SK-N-SH (cell line): ENCODE measurements at regions not wholly inside any gene's neighbourhood (a gene's known extent, or its start where the extent isn't known, plus 50 kb on each side); places are given as distances from the start of the nearest gene placed in this dataset.

Source experiments
- CTCF ChIA-PET: fragments of 300-600, 350-600 bp; formaldehyde crosslinking; extraction: SDS; loops from one replicate; lab custom pipeline; 2021; lab: Yijun Ruan, JAX
- POLR2A ChIA-PET: fragments of 350-600 bp; sonication (Branson Sonifier 250); formaldehyde crosslinking; extraction: SDS; loops from one replicate; lab custom pipeline; 2020; ENCODE audit warnings: antibody characterized with exemption, inconsistent platforms; lab: Yijun Ruan, JAX
- DNase-seq: peaks from one replicate; pipeline ENCODE4 v3.0.0; 2012
- H2AFZ ChIP-seq: fragments of 200-600 bp; sonication (generic); 2 replicates; pipeline ENCODE4 v1.8.1; 2016; ENCODE audit warnings: antibody characterized with exemption, mild to moderate bottlenecking, low read depth
- H3F3A ChIP-seq: fragments of 200-600 bp; sonication (generic); replicated peaks from 2 replicates; pipeline ENCODE3; 2016; ENCODE audit warnings: antibody characterized with exemption, mild to moderate bottlenecking; ENCODE audit not compliant: insufficient read depth
- H3K27ac ChIP-seq, 2 experiments: fragments of 200-500 bp in 1 of 2; fragments of 200-600 bp in 1 of 2; sonication (Bioruptor generic) in 1 of 2; sonication (generic), shearing (Covaris generic) in 1 of 2; 2 replicates each; pipeline versions ENCODE4 v1.5.1 to v1.6.1; 2014 to 2016; ENCODE audit warnings: low read depth in 2 of 2, inconsistent platforms in 1 of 2, low read length in 1 of 2, mild to moderate bottlenecking in 1 of 2, mixed read lengths in 1 of 2
- H3K27me3 ChIP-seq: fragments of 200-600 bp; sonication (generic), shearing (Covaris generic); 2 replicates; pipeline ENCODE4 v1.6.1; 2016; ENCODE audit warnings: mixed run types; ENCODE audit not compliant: insufficient read depth
- H3K36me3 ChIP-seq, 2 experiments: fragments of 200-500 bp in 1 of 2; fragments of 200-600 bp in 1 of 2; sonication (Bioruptor generic) in 1 of 2; sonication (generic) in 1 of 2; replicated peaks in 1 of 2; 2 replicates each; pipeline versions ENCODE3 to v1.5.1; 2014 to 2016; ENCODE audit warnings: low read length in 1 of 2, mild to moderate bottlenecking in 1 of 2; ENCODE audit not compliant: insufficient read depth in 2 of 2, control insufficient read depth in 1 of 2
- H3K4me1 ChIP-seq, 2 experiments: fragments of 200-500 bp in 1 of 2; fragments of 200-600 bp in 1 of 2; sonication (Bioruptor generic) in 1 of 2; sonication (generic), shearing (Covaris generic) in 1 of 2; 2 replicates each; pipeline versions ENCODE4 v1.5.1 to v1.6.1; 2014 to 2016; ENCODE audit warnings: low read depth in 1 of 2, low read length in 1 of 2, mixed run types in 1 of 2; ENCODE audit not compliant: insufficient read depth in 2 of 2, control insufficient read depth in 1 of 2
- H3K4me2 ChIP-seq: fragments of 200-600 bp; sonication (generic), shearing (Covaris generic); 2 replicates; pipeline ENCODE4 v1.6.1; 2017; ENCODE audit warnings: mixed run types
- H3K4me3 ChIP-seq, 2 experiments: fragments of 200-500 bp in 1 of 2; fragments of 200-600 bp in 1 of 2; sonication (Bioruptor generic) in 1 of 2; sonication (generic), shearing (Covaris generic) in 1 of 2; 2 replicates each; pipeline versions ENCODE4 v1.5.1 to v1.8.1; 2014 to 2016; ENCODE audit warnings: low read depth in 2 of 2, inconsistent platforms in 1 of 2, low read length in 1 of 2, mild to moderate bottlenecking in 1 of 2, mixed read lengths in 1 of 2, moderate library complexity in 1 of 2
- H3K79me2 ChIP-seq: fragments of 200-600 bp; sonication (generic); 2 replicates; pipeline ENCODE4 v1.8.1; 2017; ENCODE audit warnings: mild to moderate bottlenecking; ENCODE audit not compliant: insufficient read depth
- H3K9ac ChIP-seq: fragments of 200-600 bp; sonication (generic); 2 replicates; pipeline ENCODE4 v1.6.1; 2017; ENCODE audit warnings: mixed run types
- H3K9me2 ChIP-seq: fragments of 200-600 bp; sonication (generic); 2 replicates; pipeline ENCODE4 v1.6.1; 2017; ENCODE audit warnings: mixed run types
- H3K9me3 ChIP-seq: fragments of 200-600 bp; sonication (generic); 2 replicates; pipeline ENCODE4 v1.6.1; 2017; ENCODE audit warnings: mixed run types, mild to moderate bottlenecking, moderate library complexity
- H4K20me1 ChIP-seq: fragments of 200-600 bp; sonication (generic); 2 replicates; pipeline ENCODE4 v1.6.1; 2017; ENCODE audit warnings: mild to moderate bottlenecking, mixed run types; ENCODE audit not compliant: insufficient read depth
- CHD2 ChIP-seq: fragments of 150-350 bp; IDR thresholded peaks from 2 replicates; pipeline ENCODE4 v1.6.1; 2018; ENCODE audit warnings: low read length; ENCODE audit not compliant: partially characterized antibody
- CTCF ChIP-seq: fragments of 200-600 bp; sonication (generic); IDR thresholded peaks from 2 replicates; pipeline ENCODE4 v1.6.1; 2017; ENCODE audit warnings: antibody characterized with exemption, mild to moderate bottlenecking, moderate library complexity
- EP300 ChIP-seq, 2 experiments: IDR thresholded peaks; 2 replicates each; pipeline versions ENCODE4 v1.4.0 to v1.6.1; 2012; ENCODE audit warnings: borderline replicate concordance in 1 of 2, low read depth in 1 of 2, low read length in 1 of 2
- GABPA ChIP-seq: IDR thresholded peaks from 2 replicates; pipeline ENCODE4 v1.4.0; 2012; ENCODE audit warnings: low read depth, mild to moderate bottlenecking
- IRF3 ChIP-seq: fragments of 150-350 bp; IDR thresholded peaks from 2 replicates; pipeline ENCODE4 v1.6.1; 2016; ENCODE audit warnings: mild to moderate bottlenecking, low read depth, low read length
- MEF2A ChIP-seq: IDR thresholded peaks from 2 replicates; pipeline ENCODE4 v1.4.0; 2012; ENCODE audit warnings: low read depth, borderline replicate concordance
- NFIC ChIP-seq: IDR thresholded peaks from 2 replicates; pipeline ENCODE4 v1.4.0; 2012; ENCODE audit warnings: borderline replicate concordance
- POLR2AphosphoS5 ChIP-seq: IDR thresholded peaks from 2 replicates; pipeline ENCODE4 v1.6.1; 2012; ENCODE audit warnings: low read depth, low read length
- RAD21 ChIP-seq: IDR thresholded peaks from 2 replicates; pipeline ENCODE4 v1.6.1; 2012; ENCODE audit warnings: mild to moderate bottlenecking, low read length
- RFX5 ChIP-seq: IDR thresholded peaks from 2 replicates; pipeline ENCODE4 v1.6.1; 2012; ENCODE audit warnings: mild to moderate bottlenecking, improper control_type of control experiment, low read length
- SIN3A ChIP-seq: IDR thresholded peaks from 2 replicates; pipeline ENCODE4 v1.6.1; 2012; ENCODE audit warnings: low read depth, mild to moderate bottlenecking, low read length, moderate library complexity, borderline replicate concordance
- SMC3 ChIP-seq: IDR thresholded peaks from 2 replicates; pipeline ENCODE4 v1.6.1; 2012; ENCODE audit warnings: low read depth, low read length, improper control_type of control experiment
- TEAD4 ChIP-seq: IDR thresholded peaks from 2 replicates; pipeline ENCODE4 v1.4.0; 2012; ENCODE audit warnings: mild to moderate bottlenecking, borderline replicate concordance; ENCODE audit not compliant: insufficient read depth
- YY1 ChIP-seq: IDR thresholded peaks from 2 replicates; pipeline ENCODE4 v1.4.0; 2012; ENCODE audit warnings: low read depth, mild to moderate bottlenecking
- ZBTB33 ChIP-seq: IDR thresholded peaks from 2 replicates; pipeline ENCODE4 v1.4.0; 2012; ENCODE audit warnings: low read depth, borderline replicate concordance
- WGBS: methylation state at CpG from one replicate; pipeline ENCODE4 v1.1.6; 2017; ENCODE audit warnings: low lambda C conversion rate; 5-methylcytosine and 5-hydroxymethylcytosine counted together

- no peaks in the 10 kb centered on the region for H3K9me2 ChIP-seq
- no peaks in the 10 kb centered on the region for H3F3A ChIP-seq
- peaks cover 0 to 2% of the 10 kb centered on the region in 2 experiments; a peak in 1 of 4 replicates for H3K4me1 ChIP-seq
- 61% methylated on average over 4 of the region's 4 CpGs for WGBS
- H3K4me3 ChIP-seq = no peak overlapping the region
- no peaks in the 10 kb centered on the region for H4K20me1 ChIP-seq
- no peak overlapping the region for H3K9ac ChIP-seq
- H2AFZ ChIP-seq = no peak overlapping the region
- H3K27ac ChIP-seq = no peak overlapping the region
- no peak for DNase-seq
- CTCF ChIA-PET = no interaction called here
- no peak for TF ChIP-seq TEAD4
- no peak for TF ChIP-seq IRF3
- TF ChIP-seq RFX5 = no peak
- TF ChIP-seq SIN3A = no peak
- no peak for TF ChIP-seq EP300 (IDR thresholded peaks at IDR 0.05; ENCODE audit: borderline replicate concordance in 1 of 2, low read depth in 1 of 2, low read length in 1 of 2)
- no peak for TF ChIP-seq GABPA
- no peak for TF ChIP-seq ZBTB33
- no peak for TF ChIP-seq YY1
- no peak for TF ChIP-seq CTCF
- TF ChIP-seq CHD2 = no peak
- no peak for TF ChIP-seq RAD21
- TF ChIP-seq MEF2A = no peak
- TF ChIP-seq SMC3 = no peak
- TF ChIP-seq NFIC = no peak
- TF ChIP-seq POLR2AphosphoS5 = no peak
- TF ChIP-seq, all 33 proteins: peak for 0
- Histone ChIP-seq H3K79me2 (no peaks in the 10 kb centered on the region), H3K27me3 (no peaks in the 10 kb centered on the region), H3K36me3 (no peaks in the 10 kb centered on the region), H3K4me2 (no peak overlapping the region), H3K9me3 (no peaks in the 10 kb centered on the region)
- POLR2A ChIA-PET = no interaction called here
Observed at GRCh38 chr5:53160895-53161294, 51.3 kb upstream of the MOCS2 start.
